Cardiac fibroblast (primary cell): ENCODE measurements at regions not wholly inside any gene's neighbourhood (a gene's known extent, or its start where the extent isn't known, plus 50 kb on each side); places are given as distances from the start of the nearest gene placed in this dataset.

Source experiments
- DNase-seq, 2 donors: peaks; one replicate each; pipeline versions ENCODE4 v3.0.0 to v3.0.0-alpha.2; 2010; ENCODE audit warnings: low read depth in 2 of 2
- H3K4me3 ChIP-seq, 2 donors: replicated peaks in 1 of 2; 1 replicate in 1 of 2; 2 replicates in 1 of 2; pipeline ENCODE4 v1.5.1; 2011; ENCODE audit warnings: low read depth in 2 of 2, low read length in 2 of 2, mild to moderate bottlenecking in 2 of 2, moderate library complexity in 1 of 2
- TF ChIP-seq, protein P1 (sequence below): IDR thresholded peaks from one replicate; pipeline ENCODE4 v1.5.1; 2011; ENCODE audit warnings: low read depth, mild to moderate bottlenecking, low read length, inconsistent platforms

DNA sequence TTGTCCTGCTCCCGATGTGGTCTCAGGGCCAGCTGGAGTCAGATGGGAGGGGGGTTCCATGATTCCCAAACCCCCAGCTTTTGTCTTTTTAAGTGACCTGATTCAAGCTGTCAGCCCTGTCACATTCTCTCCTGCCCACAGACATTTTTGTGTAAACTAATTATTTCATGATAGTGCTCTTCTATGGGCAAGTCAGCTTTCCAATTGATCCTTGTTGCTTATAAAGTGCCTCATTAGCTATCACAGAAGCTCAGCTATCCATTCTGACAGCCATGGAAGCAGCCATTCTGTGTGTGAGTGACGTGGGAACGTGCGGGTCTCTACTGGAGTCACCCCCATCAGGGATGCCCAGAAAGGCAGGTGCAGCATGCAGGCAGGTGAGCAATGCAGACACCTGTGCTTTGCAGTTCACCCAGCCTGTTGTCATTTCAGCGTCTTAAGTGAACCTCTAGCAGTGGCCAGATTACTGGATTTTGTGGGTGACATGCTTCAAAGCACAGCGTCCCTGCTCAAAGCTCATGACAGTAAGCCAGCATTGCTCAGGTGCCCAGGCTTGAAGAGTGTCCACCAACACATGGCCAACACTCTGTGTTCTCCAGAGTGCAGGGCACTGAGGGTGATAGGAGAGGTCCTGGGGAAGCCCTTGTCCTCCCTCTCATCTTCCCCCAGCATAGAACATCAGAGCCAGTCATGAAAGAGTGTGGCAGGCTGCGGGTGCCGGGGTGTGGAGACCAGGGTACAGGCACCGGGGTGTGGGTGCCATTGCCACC, 162.1 kb upstream of the SH3BP4 start:
- no peak overlapping the region for H3K4me3 ChIP-seq
- no peak for DNase-seq
- TF ChIP-seq, protein P1, sequence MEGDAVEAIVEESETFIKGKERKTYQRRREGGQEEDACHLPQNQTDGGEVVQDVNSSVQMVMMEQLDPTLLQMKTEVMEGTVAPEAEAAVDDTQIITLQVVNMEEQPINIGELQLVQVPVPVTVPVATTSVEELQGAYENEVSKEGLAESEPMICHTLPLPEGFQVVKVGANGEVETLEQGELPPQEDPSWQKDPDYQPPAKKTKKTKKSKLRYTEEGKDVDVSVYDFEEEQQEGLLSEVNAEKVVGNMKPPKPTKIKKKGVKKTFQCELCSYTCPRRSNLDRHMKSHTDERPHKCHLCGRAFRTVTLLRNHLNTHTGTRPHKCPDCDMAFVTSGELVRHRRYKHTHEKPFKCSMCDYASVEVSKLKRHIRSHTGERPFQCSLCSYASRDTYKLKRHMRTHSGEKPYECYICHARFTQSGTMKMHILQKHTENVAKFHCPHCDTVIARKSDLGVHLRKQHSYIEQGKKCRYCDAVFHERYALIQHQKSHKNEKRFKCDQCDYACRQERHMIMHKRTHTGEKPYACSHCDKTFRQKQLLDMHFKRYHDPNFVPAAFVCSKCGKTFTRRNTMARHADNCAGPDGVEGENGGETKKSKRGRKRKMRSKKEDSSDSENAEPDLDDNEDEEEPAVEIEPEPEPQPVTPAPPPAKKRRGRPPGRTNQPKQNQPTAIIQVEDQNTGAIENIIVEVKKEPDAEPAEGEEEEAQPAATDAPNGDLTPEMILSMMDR = no peak

DNA sequence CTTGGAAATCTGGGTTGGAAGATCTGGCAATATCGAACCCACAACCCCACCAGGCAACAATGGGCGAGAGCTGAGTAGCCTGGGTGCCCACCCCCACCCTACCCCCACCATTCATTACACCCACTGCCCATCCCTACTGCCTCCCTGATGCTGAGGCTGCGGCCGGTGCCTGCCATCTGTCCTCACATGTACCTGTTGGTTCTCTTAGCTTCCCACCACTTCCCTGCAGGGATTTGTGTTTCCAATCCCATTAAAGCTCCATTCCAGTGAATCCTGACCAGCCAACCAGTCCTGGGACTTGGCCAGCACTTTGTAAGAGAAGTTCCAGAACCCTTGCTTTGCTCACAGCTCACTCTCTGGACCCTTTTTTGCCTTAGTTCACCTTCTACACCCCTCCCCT, 163.0 kb upstream of the SH3BP4 start:
- no peak for DNase-seq
- TF ChIP-seq, protein P1 = no peak

GRCh38 chr2:234788381-234788780, 163.4 kb upstream of the SH3BP4 start:
- DNase-seq = no peak
- TF ChIP-seq, protein P1 = no peak
- H3K4me3 ChIP-seq = no peak overlapping the region

More for the DNA sequence above, 163.0 kb upstream of the SH3BP4 start:
- H3K4me3 ChIP-seq = no peak overlapping the region

DNA sequence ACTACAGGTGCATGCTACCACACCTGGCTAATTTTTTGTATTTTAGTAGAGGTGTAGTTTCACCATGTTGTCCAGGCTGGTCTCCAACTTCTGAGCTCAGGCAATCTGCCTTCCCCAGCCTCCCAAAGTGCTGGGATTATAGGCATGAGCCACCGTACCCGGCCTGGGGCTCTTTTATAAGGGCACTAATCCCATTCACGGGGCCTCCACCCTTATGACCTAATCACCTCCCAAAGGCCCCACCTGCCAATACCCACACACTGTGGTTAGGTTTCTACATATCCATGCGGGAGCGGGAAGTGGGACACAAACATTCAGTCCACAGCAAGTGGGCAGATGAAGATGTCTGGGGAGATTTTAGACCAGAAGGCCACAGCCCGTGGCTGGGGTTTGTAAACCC, 164.7 kb upstream of the SH3BP4 start:
- TF ChIP-seq, protein P1 = no peak
- no peak for DNase-seq

GRCh38 chr2:234773764-234774409, 177.9 kb upstream of the SH3BP4 start:
- H3K4me3 ChIP-seq = no peak overlapping the region
- TF ChIP-seq, protein P1 = no peak
- DNase-seq = no peak

More for the DNA sequence above, 164.7 kb upstream of the SH3BP4 start:
- H3K4me3 ChIP-seq = no peak overlapping the region

DNA sequence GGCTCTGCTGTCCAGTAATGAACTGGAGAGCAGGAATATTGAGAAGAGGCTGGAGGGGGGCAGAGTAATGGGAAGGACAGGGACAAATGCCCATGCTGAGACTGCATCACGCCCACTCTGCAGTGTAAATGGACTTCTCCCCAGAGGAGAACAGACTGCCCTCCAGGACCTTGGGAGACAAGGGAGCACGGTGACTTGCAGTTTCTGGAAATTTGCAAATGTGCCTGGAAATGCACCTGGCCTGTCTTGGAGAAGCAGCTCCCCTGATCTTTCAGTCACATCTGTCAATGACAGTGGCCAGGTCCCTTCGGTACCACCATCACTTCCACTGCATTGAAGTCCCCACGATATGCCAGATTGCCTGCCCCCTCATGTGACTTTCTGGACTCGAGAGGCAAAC, 178.7 kb upstream of the SH3BP4 start:
- H3K4me3 ChIP-seq = no peak overlapping the region
- TF ChIP-seq, protein P1 = no peak
- DNase-seq = no peak
